ENCODE measurements at regions not wholly inside any gene's neighbourhood (a gene's known extent, or its start where the extent isn't known, plus 50 kb on each side); places are given as distances from the start of the nearest gene placed in this dataset.
A peak's percentile ranks its signal among the peaks of the same experiment; 100 is the strongest.

GRCh38 chr20:48180024-48180423 lies 394.7 kb upstream of the SULF2 start:
- DNase-seq (ENCODE audit: low read depth) = peak; percentile 9

- no peak for DNase-seq (ENCODE audit: low read depth)
Measured at GRCh38 chr20:48178633-48179032, 393.4 kb upstream of the SULF2 start.

- no peak for DNase-seq (ENCODE audit: low read depth)
Measured at GRCh38 chr20:48177058-48177457, 391.8 kb upstream of the SULF2 start.

- DNase-seq (ENCODE audit: low read depth) = no peak
Measured at GRCh38 chr20:48176139-48176538, 390.9 kb upstream of the SULF2 start.

- no peak for DNase-seq (ENCODE audit: low read depth)
Measured at GRCh38 chr20:48175261-48175660, 390.0 kb upstream of the SULF2 start.

GRCh38 chr20:48172357-48172702 lies 387.0 kb upstream of the SULF2 start:
- DNase-seq (ENCODE audit: low read depth) = no peak

GRCh38 chr20:48171626-48172356 lies 386.5 kb upstream of the SULF2 start:
- DNase-seq (ENCODE audit: low read depth) = no peak

GRCh38 chr20:48171071-48171470 lies 385.8 kb upstream of the SULF2 start:
- DNase-seq (ENCODE audit: low read depth) = no peak

GRCh38 chr20:48170625-48171024 lies 385.3 kb upstream of the SULF2 start:
- DNase-seq (ENCODE audit: low read depth) = no peak

GRCh38 chr20:48169650-48170225 lies 384.5 kb upstream of the SULF2 start:
- no peak for DNase-seq (ENCODE audit: low read depth)

GRCh38 chr20:48166082-48166835 lies 381.0 kb upstream of the SULF2 start:
- no peak for DNase-seq (ENCODE audit: low read depth)

- DNase-seq (ENCODE audit: low read depth) = no peak
Measured at GRCh38 chr20:48165401-48165685, 380.1 kb upstream of the SULF2 start.

GRCh38 chr20:48164566-48165400 lies 379.5 kb upstream of the SULF2 start:
- no peak for DNase-seq (ENCODE audit: low read depth)

- no peak for DNase-seq (ENCODE audit: low read depth)
Measured at GRCh38 chr20:48164034-48164433, 378.8 kb upstream of the SULF2 start.

GRCh38 chr20:48163505-48163904 lies 378.2 kb upstream of the SULF2 start:
- no peak for DNase-seq (ENCODE audit: low read depth)

- no peak for DNase-seq (ENCODE audit: low read depth)
Measured at GRCh38 chr20:48162621-48163020, 377.3 kb upstream of the SULF2 start.

- no peak for DNase-seq (ENCODE audit: low read depth)
Measured at GRCh38 chr20:48159145-48160008, 374.1 kb upstream of the SULF2 start.

GRCh38 chr20:48158014-48158413 lies 372.7 kb upstream of the SULF2 start:
- DNase-seq (ENCODE audit: low read depth) = no peak

GRCh38 chr20:48156951-48157700 lies 371.8 kb upstream of the SULF2 start:
- no peak for DNase-seq (ENCODE audit: low read depth)

GRCh38 chr20:48156521-48156920 lies 371.2 kb upstream of the SULF2 start:
- no peak for DNase-seq (ENCODE audit: low read depth)

GRCh38 chr20:48155268-48155667 lies 370.0 kb upstream of the SULF2 start:
- DNase-seq (ENCODE audit: low read depth) = no peak

Data from stromal cell of bone marrow (primary cell).